ENCODE measurements at regions not wholly inside any gene's neighbourhood (a gene's known extent, or its start where the extent isn't known, plus 50 kb on each side); places are given as distances from the start of the nearest gene placed in this dataset.
A peak's percentile ranks its signal among the peaks of the same experiment; 100 is the strongest.
"Not testable (repeated sequence)": the region's sequence is repeated elsewhere in the genome, so short reads cannot be mapped to it uniquely, and the experiment has no call there.

DNA sequence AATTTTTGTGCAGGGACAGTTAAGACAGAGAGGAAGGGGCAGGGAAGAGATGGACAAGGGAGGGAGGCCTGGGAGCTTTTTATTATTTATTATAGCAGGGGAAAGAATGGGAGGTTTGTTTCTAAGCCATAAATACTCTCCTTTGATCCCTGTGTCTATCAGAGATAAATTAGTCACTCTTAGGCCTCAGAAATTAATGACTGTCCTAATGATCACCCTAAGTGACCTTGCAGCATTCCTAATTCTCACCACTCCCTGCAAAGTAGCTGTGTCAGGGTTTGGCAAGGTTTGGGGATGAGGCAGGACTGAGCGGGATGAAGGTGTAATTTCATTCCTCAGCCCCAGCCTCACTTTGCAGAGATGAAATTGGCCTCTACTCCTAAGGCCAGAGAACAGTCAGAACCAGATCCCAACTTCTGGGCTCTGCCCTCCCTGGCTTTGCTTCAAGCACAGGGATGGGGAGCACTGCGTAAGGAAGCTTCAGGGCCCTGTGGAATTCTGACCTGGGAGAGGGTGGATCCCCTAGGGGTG, 95.0 kb downstream of the TMEM17 start:
- DNase-seq: no peak

DNA sequence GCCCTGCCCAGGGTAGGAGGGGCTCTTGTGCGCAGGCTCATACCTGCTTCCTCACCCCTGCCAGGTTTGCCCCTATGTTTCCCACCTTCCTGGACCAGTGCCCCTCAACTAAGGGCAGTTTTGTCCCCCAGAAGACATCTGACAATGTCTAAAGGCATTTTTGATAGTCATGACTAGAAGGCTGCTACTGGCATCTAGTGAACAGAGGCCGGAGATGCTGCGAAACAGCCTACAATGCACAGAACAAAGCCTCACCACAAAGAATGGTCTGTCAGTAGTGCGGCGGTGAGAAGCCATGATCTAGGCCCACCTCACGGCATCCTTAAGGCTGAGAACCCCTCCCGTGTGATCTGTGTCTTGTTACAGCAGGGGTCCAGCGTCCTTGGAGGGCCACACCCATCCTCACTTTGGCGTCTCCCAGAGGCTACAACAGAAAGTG, 96.0 kb downstream of the TMEM17 start:
- DNase-seq: peak; percentile 11

DNA sequence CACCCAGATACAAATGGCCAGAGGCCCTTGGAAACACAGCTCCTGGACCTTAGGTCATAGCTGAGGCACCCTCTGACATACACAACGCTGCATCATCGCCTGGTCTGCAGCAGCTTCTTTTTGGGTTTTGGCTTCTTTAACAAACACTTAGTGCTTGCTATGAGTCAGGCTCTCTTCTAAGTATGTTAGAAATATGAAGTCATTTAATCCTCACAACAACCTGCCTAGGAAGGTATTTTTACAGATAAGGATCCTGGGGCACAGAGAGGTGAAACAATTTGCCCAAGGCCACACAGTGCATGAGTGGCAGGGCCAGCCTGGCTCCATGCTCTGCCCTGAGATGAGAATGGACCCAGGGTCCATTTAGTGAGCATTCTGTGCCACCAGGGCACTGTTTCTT, 96.6 kb downstream of the TMEM17 start:
- no peak for DNase-seq

DNA sequence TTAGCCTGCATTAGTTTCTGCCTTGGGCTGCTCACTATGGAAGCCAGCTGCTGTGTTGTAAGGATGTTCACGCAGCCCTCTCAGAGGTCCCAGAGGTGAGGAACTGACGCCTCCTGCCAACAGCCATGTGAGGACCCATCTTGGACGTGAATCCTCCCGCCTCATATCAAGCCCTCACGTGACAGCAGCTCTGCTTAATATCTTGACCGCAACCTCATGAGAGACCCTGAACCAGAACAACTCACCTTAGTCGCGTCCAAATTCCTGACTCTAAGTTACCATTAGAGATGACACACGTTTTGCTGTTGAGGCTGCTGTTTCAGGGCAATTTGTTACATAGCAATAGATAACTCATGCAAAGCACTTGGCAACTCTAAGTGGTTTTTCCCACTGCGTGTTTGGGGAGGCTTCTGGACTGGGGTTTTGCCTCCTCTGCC, 97.7 kb downstream of the TMEM17 start:
- DNase-seq: peak; percentile 38

GRCh38 chr2:62407838-62408237, 98.2 kb downstream of the TMEM17 start:
- DNase-seq: no peak

GRCh38 chr2:62407401-62407800, 98.6 kb downstream of the TMEM17 start:
- DNase-seq: no peak

DNA sequence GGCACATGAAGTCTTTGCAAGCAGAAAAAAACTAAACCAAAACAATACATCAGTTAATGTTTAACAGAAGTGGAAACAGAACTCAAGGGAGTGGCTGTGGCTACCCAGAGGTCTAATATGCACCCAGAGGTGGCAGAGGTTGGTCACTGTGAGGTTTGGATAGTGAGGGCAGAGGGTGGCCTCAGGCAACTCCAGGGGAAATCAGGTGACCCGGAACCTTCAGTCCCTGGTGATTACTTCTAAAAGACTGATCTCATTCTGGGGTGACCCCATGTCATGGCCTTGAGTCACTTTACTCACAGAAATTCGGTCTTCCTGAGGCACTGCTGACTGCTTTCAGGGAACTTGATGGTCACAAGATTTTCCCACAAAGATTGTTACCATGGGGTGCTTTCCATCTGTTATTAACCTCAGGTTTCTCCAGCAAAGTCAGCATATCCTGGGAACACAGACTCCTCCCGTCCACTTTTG, 99.4 kb downstream of the TMEM17 start:
- no peak for DNase-seq

DNA sequence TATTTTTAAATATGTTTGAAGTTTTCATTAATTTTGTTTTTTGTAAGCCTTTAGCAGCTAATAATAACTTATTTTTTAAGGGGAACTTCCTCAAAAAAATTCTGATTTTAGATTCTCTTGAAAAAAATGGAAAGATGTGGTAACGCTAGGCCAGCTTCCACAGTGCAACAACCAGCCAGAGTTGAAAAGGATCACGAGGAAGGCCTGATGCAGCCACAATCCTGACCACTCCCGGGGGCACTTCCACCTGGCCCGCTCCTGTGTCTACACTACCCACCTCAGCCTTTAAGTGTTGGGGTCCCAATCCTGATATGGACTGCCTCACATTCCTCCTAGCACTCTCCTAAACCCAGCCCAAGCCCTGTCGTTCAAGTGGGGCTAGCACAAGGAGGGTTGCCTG, 101.1 kb downstream of the TMEM17 start:
- no peak for DNase-seq

GRCh38 chr2:62402156-62402555, 103.8 kb downstream of the TMEM17 start:
- DNase-seq: no peak

DNA sequence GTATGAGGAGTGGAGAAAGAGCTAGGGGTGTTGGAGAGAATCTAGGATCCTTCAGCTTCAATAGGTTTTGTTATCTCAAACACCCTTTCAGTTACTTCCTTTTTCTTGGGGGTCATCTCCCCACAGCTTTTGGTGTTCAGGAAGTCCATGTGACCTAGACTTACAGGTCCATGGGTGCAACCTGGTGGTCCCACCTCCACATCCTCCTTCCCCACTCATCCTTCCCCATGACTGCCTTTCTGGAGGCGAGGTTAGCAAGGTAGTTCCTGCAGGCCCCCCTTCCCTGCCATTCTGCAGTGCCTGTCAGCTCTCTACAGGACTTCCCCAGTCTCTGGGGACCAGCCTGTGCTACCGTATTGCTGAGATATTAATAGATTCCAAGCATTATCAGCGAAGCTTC, 107.6 kb downstream of the TMEM17 start:
- DNase-seq: no peak

- no peak for DNase-seq
Observed at GRCh38 chr2:62396880-62397279, 109.1 kb downstream of the TMEM17 start.

GRCh38 chr2:62393293-62393692, 112.7 kb downstream of the TMEM17 start:
- DNase-seq: no peak

DNA sequence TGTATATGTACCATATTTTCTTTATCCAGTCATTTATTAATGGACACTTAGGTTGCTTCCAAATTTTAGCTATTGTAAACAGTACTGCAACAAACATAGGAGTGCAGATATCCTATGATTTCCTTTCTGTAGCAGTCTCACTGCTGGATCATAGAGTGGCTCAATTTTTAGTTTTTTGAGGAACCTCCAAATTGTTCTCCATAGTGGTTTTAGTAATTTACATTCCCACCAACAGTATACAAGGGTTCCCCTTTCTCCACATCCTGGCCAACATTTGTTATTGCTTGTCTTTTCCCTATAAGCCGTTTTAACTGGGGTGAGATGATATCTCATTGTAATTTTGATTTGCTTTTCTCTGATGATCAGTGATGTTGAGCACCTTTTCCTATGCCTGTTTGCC, 114.3 kb downstream of the TMEM17 start:
- DNase-seq: no peak

DNA sequence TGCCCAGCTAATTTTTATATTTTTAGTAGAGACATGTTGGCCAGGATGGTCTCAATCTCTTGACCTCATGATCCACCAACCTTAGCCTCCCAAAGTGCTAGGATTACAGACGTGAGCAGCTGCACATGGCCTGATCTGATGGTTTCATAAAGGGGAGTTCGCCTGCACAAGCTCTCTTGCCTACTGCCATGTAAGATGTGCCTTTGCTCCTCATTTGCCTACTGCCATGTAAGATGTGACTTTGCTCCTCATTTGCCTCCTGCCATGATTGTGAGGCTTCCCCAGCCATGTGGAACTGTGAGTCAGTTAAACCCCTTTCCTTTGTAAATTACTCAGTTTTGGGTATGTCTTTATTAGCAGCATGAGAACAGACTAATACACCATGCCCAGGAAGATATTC, 119.6 kb downstream of the TMEM17 start:
- DNase-seq: not testable (repeated sequence)

DNA sequence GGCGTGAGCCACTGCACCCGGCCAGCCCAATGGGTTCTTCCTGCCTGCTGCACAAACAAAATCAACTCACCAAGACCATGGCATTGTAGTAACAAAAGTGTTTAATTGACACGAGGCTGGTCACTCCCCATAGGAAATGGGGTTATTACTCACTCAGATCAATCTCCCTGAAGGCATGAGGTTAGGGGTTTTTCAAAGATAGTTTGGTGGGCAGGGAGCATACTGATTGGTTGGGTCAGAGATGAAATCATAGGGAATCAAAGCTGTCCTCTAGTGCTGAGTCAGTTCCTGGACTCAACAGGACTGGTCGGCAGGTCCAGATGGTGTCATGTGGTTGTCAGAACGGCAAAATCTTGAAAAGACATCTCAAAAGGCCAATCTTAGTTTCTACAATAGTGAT, 122.1 kb downstream of the TMEM17 start:
- DNase-seq: no peak

DNA sequence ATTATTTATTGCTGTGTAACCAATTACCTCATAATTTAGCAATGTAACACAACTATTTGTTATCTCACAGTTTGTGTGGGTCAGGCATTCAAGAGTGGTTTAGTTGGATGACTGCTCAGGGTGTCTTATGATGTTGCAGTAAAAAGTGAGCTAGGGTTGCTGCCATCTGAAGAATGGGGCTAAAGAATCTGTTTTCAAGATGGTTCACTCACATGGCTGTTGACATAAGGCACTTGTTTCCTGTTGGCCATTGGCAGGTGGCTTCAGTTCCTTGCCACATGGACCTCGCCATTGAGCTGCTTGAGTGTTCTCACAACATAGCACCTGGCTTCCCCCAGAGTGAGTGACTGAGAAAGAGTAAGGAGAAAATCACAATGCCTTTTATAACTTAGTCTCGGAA, 123.2 kb downstream of the TMEM17 start:
- DNase-seq: no peak

DNA sequence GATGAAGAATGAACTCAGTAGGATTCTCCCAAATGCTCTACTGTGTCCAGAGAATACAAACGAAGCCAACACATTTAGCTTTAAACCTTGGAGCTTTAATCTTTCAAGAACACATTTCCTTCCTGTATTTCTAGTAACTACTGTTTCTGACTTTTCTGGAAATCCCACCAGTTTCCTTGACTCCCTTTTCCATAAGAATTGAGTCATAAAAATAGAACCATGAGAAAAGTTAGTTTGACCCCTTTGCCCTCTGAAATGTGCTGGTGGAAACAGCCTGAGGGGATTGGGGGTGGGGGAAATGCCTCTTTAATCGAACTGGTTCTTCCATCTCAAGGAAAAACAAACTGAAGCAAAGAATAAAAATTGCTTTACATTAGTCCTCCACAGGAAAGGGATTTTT, 123.9 kb downstream of the TMEM17 start:
- peak; percentile 6 for DNase-seq

GRCh38 chr2:62381656-62382055, 124.3 kb downstream of the TMEM17 start:
- no peak for DNase-seq

DNA sequence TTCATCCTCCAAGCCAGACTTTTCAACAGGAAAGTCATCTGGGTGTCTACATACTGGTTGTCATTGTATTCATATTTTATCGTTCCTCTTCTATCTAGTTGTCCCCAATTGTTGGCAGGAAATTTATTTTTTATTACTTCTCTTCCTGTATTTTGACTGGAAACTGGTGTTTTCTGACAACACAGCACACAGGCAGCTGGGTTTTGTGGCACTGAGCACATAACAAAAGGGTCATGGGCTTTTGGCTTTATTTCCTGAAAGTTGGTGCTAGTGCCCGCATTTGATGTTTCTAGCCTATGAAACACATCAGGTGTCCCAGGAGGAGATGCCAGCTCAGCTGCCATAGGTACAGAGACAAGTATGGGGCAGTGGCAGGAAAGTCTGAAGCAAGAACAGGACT, 126.4 kb downstream of the TMEM17 start:
- no peak for DNase-seq

DNA sequence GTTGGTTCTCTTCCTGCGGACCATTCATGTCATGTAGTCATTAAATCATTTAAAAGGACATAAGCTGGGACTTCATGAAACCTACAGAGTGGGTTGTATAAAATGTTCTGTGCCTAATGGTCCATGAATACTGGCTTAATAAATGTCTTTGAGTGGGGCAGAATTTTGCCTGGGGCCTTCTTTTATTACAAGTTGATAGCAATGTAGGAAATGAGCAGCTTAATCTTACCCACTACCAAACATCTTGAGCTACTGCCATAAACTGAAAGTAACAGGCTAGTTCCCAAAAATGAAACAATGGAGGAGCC, 130.9 kb downstream of the TMEM17 start:
- no peak for DNase-seq

DNA sequence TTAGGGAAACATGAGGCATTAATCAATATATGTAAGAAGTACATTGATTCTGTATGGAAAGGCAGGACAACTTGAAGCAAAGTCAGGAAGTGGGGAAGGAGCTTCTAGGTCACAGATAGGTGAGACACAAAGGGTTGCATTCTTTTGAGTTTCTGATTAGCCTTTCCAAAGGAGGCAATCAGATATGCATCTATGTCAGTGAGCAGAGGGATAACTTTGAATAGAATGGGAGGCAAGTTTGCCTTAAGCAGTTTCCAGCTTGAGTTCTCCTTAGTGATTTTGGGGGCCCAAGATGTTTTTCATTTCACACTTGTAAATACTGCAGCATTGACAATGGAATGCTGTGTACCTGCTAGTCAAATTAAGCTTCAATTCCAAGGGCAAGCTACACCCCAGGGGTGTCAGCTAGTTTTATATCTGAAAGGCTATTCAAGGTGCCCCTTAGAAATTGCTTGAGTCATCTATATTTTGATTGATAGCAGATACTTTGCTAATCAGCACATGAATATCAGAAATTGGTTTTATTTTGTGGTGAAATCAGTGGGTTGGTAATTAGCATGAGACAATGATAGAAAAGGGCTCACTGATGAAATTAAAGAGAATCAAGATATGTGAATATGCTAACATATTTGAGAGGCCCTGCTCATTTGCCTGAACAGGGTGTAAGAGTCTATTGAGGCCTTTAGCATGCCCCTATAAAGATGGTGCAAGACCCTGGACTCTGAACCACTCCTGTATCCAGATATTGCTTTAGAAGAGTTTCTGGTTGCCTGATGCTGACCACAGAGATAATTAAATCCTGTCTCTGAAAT, 131.5 kb downstream of the TMEM17 start:
- no peak for DNase-seq

- DNase-seq: no peak
Observed at GRCh38 chr2:62372824-62373223, 133.2 kb downstream of the TMEM17 start.

- DNase-seq: peak; percentile 18
Observed at GRCh38 chr2:62370321-62371250, 135.4 kb downstream of the TMEM17 start.
